Fibroblast of pulmonary artery (primary cell): ENCODE measurements at regions not wholly inside any gene's neighbourhood (a gene's known extent, or its start where the extent isn't known, plus 50 kb on each side); places are given as distances from the start of the nearest gene placed in this dataset.

Experiments
- DNase-seq: peaks from one replicate; pipeline ENCODE4 v3.0.0-alpha.2; 2010; ENCODE audit warnings: low read depth
- H3K4me3 ChIP-seq: replicated peaks from 2 replicates; pipeline ENCODE4 v1.5.1; 2011; ENCODE audit warnings: low read depth, mild to moderate bottlenecking, control low read depth, low read length, moderate library complexity
- TF ChIP-seq, protein P1 (sequence below): IDR thresholded peaks from 2 replicates; pipeline ENCODE4 v1.5.1; 2011; ENCODE audit warnings: mild to moderate bottlenecking, control low read depth, low read length, inconsistent platforms; ENCODE audit errors: missing control alignments

- DNase-seq: peak; percentile 95
- TF ChIP-seq, protein P1, sequence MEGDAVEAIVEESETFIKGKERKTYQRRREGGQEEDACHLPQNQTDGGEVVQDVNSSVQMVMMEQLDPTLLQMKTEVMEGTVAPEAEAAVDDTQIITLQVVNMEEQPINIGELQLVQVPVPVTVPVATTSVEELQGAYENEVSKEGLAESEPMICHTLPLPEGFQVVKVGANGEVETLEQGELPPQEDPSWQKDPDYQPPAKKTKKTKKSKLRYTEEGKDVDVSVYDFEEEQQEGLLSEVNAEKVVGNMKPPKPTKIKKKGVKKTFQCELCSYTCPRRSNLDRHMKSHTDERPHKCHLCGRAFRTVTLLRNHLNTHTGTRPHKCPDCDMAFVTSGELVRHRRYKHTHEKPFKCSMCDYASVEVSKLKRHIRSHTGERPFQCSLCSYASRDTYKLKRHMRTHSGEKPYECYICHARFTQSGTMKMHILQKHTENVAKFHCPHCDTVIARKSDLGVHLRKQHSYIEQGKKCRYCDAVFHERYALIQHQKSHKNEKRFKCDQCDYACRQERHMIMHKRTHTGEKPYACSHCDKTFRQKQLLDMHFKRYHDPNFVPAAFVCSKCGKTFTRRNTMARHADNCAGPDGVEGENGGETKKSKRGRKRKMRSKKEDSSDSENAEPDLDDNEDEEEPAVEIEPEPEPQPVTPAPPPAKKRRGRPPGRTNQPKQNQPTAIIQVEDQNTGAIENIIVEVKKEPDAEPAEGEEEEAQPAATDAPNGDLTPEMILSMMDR: no peak
These were observed 413.3 kb upstream of the TRIB2 start for GRCh38 chr2:12303181-12304030.

DNA sequence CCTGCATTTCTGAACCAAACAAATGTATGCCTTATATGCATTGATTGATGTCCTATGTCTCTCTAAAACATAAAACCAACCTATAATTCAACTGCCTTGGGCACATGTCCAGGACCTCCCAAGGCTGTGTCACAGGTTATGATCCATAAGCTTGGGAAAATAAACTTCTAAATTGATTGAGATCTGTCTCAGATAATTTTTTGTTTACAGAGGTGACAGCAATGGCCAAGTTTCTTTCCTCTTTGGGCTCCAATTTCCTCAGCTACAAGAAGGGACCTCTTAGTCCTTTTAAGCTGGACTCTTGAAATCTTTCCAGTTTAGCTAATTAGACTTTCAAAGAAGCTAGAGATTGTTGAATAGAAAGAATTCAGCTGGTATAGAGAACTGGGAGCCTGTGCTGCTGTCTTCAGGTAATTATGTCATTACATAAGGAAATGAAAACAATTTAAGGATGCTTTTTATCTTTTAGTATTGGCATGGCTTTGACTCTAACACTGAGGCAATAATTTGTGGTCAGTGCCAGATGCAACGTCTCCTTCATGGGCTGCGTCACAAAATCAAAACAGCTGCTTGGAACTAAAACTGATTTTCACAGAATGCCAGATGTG is 412.1 kb upstream of the TRIB2 start:
- TF ChIP-seq, protein P1: no peak

More at GRCh38 chr2:12303181-12304030, 413.3 kb upstream of the TRIB2 start:
- H3K4me3 ChIP-seq: no peak overlapping the region

DNA sequence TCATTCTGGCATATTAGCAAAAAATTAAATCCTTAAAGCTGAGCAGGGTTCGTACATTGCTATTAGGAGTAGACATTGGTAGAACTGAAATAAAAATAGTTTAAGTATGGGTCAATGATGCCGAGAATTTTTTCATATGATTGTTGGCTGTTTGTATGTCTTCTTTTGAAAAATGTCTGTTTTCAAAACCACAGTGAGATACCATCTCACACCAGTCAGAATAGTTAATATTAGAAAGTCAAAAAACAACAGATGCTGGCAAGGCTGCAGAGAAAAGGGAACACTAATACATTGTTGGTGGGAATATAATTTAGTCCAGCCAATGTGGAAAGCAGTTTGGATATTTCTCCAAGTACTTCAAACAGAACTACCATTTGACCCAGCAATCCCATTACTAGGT is 410.8 kb upstream of the TRIB2 start:
- TF ChIP-seq, protein P1: no peak
- H3K4me3 ChIP-seq: no peak overlapping the region
- no peak for DNase-seq

More for the DNA sequence above, 412.1 kb upstream of the TRIB2 start:
- H3K4me3 ChIP-seq: no peak overlapping the region
- peak; percentile 83 for DNase-seq

GRCh38 chr2:12310399-12310798 is 406.3 kb upstream of the TRIB2 start:
- no peak overlapping the region for H3K4me3 ChIP-seq
- no peak for DNase-seq

DNA sequence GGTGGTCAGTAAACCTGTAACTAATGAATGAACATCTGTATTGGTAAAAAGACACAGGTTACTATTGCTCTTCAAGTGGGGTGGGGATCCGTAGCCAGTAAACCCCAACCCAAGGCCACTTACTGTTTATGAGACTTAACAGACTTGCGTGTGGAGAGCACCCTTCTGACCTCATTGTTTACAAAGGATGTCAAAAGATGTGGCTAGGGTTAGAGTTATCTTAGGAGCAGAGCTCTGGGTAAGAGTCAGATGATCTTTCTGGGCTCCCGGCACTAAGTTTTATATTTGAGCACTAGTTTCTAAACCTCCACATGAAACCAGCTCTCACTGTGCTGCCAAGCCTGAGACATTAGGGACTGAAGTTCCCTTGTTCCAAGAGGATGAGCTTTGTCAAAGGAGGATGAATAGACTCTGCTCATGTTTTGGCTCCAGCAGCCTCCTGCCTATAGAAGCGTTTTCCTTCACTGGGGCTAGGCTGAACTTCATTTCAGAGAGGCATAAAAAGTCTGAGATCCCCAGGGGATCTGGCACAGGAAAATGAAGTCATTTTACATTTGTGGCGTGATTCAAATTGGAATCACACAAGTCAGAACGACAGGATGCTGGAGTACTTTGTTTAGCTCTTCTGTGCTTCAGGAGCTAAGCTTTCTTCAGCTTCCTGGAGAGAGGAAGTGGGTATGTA is 403.1 kb upstream of the TRIB2 start:
- no peak for DNase-seq
- H3K4me3 ChIP-seq: no peak overlapping the region
- TF ChIP-seq, protein P1: no peak

More at GRCh38 chr2:12310399-12310798, 406.3 kb upstream of the TRIB2 start:
- TF ChIP-seq, protein P1: no peak

- DNase-seq: no peak
- H3K4me3 ChIP-seq: no peak overlapping the region
- TF ChIP-seq, protein P1: no peak
These were observed 402.5 kb upstream of the TRIB2 start for GRCh38 chr2:12314127-12314760.
